ENCODE measurements at regions not wholly inside any gene's neighbourhood (a gene's known extent, or its start where the extent isn't known, plus 50 kb on each side); places are given as distances from the start of the nearest gene placed in this dataset.
"Not testable (repeated sequence)": the region's sequence is repeated elsewhere in the genome, so short reads cannot be mapped to it uniquely, and the experiment has no call there.

DNA sequence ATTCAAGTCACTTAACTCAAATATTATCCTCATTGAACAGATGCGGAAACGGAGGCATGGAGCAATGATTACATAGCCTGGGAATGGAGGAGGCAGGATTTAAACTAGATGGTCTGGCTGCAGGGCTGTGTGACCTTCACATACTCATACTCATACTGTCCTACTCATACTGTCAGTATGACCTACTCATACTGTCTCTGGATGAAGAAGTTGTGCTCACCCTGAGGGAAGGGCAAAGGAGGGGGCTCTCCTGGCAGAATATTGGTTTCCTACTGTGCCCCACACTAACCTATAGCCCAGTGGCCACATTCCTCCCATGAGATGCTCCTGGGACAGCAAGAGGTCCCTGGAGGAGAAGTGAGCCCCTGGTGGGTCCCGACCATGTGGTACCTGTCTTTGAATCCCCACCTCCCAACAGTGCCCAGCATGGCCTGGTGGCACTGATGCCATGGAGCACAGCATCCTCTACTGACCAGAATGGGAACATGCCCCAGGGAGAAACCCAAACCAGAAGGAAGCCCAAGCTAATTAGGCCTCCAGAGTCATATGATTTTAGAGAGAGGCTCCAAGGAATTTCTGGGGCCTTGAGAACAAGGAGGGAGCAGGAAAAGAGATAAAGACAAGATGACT, 197.3 kb upstream of the SDK2 start:
- DNase-seq, result peak in 6 of 56 donors; percentile 2 to 28 (median 8)

DNA sequence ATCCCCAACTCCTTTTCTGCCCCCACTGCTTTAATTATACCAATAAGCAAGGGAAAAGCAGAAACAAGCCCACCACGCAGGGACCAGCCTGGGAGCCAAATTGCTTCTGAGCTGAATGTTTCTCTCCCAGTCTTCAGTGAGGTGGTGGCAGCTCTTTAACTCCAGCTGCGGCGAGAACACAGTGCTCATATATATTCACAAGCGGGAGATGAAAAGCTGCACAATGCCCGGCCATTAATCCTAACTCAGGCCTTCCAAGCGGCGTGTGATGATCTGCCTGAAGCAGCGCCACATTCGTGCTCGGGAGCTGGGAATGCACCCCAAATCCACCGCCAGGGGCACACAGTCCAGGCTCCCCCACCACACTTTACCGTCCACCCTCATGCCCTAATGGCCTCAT, 203.7 kb upstream of the SDK2 start:
- DNase-seq, result peak in 1 of 56 donors; percentile 8

DNA sequence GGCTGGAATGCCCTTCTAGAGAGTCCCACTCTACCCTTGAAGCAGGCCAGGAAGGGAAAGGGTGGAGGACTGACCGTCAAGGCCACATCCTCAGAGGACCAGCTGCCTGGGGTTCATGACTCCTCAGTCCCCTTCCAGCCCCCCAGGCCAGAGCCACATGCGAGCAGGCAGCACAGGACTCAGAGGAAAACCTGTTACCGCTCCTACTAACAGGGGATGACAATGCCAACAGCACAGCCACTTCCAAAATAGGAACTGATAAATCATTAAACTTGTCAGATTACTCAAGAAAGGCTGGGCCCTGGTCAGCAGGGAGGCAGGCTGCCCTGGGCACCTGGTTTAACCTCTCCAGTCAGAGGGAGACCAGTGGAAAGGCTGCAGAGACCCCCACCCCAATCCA, 206.2 kb upstream of the SDK2 start:
- no peak for DNase-seq

DNA sequence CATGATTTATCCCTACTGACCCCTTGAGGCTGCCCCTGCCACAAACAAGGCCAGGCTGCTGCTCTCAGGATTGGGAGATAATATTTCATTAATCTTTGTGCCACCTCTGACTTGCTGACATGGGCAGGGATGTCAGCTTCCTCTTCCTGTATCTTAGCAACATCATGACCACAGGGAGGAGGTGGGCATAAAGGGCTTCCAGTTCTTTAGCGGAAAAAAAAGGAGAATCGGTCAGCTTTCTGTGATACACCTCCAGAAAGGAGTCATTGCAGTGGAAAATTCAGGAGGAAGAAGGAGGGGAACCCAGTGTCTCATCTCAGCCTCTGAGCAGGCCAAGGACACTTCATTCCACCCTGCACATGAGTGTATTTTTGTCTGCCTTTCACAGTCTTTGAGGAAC, 206.8 kb upstream of the SDK2 start:
- DNase-seq, result no peak

DNA sequence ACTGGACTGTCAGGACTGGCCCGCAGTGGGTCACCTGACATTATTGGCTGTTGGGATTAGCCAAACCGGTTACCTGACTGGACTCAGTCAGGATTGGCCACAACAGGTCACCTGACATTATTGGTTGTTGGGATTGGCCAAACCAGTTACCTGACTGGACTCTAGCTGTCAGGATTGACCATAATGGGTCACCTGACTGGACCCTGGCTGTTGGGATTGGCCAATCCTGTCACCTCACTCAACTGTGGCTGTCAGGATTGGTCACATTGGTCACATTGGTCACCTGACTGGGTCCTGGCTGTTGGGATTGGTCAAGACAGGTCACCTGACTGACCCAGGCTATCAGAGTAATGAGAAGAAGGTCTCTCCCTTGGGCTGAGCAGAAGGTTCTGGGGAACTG, 207.7 kb upstream of the SDK2 start:
- DNase-seq, result no peak

DNA sequence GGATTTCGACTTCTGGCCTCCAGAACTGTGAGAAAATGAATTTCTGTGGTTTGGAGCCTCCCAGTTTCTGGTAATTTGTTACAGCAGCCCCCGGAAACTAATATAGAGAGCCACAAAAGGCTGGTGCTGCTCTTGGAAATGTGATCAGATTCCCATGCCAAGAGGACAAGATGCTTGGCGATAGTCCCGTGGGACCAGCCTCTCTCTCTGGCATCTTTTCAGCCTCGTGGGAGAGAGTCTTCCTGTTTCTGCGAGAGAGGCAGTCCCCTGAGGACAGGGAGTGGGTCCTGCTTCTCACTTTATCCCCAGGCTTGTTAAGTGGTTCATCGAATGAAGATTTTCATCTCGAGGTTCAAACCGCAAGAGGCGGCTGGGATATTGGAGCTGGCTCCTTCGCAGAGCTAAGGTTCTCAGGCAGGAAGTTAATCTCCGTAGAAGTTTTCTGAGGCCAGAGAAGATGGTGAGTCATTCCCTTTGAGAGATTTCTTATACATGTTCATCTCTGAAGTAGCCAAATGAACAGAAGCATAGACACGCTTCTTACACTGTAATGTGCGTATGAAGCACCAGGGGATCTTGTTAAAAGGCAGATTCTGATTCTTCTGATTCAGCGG, 211.6 kb upstream of the SDK2 start:
- no peak for DNase-seq

DNA sequence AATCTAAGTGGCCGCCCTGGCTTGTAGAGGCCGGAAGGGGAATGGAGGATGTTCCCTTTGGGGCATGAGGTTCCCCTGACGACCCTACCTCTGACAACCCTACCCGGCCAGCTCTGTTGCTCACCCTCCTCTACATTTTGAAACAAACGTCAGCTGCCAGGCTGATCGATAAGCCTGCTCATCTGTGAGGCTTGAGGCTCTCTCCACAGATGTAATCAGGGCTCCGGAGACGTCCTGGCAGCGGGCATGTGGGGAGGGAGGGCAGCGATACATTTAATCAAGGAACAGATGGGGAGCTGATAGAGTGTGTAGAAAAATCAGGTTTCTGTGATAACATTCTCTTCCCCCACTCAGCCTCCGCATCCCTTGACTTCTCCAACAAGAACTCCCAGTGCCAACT, 212.3 kb upstream of the SDK2 start:
- DNase-seq, result no peak

DNA sequence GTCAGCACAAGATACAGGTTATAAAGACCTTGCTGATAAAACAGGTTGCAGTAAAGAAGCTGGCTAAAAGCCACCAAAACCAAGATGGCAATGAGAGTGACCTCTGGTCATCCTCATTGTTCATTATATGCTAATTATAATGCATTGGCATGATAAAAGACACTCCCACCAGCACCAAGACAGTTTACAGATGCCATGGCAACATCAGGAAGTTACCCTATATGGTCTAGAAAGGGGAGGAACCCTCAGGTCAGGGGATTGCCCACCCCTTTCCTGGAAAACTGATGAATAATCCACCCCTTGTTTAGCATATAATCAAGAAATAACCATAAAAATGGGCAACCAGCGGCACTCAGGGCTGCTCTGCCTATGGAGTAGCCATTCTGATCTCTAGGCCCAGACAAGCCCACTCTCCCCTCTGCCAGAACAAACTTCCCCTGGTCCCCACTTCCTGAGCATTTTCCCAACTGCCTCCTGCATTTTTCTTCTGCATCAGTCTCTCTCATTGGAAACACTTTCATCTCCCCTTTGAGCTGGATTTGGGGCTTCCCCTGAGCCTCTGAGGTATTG, 215.3 kb upstream of the SDK2 start:
- DNase-seq, result not testable (repeated sequence)

DNA sequence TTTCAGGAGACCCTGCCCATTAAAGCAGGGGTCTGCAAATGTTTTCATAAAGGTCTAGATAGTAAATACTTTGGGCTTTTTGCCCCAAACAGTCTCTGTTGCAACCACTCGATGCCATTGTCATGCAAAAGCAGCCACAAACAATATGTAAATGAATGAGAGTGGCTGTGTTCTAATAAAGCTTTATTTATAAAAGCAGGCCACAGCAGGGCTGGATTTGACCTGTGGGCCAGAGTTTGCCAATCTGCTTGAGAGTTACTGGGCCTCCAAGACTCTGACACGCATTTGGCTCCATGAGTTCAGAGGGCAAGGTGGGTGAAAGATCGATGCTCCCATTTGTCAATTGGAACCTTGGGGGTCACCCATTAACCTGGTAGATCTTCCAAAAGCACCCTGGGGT, 217.3 kb upstream of the SDK2 start:
- no peak for DNase-seq

DNA sequence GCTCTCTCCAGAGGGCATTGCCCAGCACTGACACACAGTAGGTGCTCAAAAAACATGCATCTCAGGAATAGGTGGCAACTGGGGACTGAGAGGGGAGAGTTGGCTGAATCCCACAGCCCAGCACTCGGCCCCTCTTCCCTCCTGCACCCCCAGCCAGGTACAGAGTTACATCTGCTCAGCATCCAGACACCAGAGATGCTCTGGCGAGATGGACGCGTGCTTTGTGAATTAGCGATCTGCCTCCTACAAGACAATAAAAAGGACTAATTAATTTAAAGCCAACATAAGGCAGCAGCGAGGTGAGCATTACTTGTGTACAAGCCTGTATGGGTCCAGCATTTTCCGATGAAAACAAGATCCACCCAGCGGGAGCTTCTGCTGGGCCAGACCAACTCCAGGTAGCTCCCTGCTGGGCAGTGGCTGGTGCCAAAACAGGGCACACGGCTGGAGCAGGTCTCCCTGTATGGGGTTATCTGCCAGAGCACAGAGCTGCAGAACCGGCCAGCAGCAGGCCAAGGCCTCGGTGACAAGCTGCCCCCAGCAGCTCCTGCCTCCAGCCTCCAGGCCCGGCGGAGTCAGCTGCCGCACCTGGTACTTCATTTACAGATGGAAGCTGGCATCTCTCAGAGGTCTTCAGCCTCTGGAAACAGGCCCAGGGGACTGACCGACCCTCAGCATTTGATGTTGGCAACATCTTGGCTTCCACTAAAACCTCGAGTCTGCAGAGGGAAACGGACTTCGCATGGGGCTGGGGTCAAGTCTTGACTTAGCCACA, 219.7 kb upstream of the SDK2 start:
- DNase-seq, result no peak

DNA sequence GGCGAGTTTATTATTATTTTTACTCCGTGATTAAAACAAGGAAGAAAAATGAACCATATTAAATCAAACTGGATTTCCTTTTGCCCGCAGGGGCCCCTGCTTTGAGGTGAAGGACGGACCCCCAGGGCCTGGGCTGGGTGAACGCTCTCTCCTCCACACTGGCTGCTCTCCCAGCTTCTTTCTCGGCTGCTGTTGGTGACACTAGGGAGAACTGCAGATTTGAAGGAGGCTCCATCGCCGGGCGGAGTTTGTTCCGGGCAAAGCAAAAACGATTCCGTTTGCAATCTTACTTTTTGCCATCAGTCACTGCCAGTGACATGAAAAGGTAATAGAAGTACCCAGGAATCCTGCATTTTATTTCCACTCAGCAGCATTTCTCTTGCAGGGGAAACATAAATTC, 221.6 kb upstream of the SDK2 start:
- DNase-seq, result peak in 1 of 56 donors; percentile 9

DNA sequence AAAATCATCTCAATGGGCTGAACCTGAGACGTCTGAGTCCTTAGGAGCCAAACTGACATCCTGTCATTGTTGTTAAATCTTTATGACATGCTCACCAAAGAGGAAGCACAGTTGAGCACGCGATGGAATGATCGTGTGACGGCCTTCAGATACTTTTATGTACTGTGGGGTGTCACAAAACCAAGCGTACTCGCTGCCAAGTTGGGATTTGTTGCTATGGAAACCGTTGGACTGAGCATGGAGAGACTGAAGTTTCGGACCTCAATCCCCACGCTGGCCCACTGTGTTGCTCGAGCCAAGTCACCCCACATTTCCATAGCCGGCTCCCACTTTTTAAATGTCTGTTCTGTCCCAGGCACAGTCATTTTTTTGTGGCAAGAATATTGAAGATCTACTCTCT, 222.8 kb upstream of the SDK2 start:
- DNase-seq, result peak in 1 of 56 donors; percentile 9

DNA sequence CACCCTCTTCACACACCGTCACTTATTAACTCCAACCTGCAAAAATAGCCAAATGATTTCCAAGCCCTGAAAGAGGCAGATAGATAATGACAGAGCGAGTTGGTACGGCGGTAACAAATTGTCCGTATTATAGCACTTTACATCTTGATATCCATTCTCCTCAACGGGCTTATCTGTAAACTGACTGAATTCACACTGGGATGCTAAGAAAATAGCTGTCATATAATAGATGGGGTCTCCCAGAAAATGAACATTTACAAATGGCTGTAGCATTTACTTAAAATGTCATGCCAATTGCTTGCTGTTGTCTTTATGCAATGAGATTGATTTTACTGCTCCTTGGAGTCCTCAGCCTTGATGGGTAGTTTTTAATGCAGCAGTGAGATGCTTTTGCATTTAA, 225.8 kb upstream of the SDK2 start:
- no peak for DNase-seq

DNA sequence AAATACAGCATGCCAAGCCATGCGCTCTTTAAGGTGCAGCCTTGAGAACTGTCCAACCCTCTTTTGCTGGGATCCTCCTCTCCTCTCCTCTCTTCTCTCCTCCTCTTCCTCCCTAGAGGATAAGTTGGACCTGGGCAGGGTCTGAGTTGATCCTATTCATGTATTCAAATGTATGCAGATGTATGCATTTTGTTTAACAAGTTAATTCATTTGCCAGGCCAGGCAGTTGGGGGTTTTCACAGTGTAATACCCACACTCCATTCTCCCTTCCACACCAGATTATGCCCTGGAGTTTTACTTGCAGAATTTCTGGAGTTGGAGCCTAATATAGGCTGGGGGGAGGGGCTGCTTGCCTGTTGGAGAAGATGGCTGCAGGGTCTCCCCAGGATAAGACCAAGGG, 226.2 kb upstream of the SDK2 start:
- DNase-seq, result no peak

DNA sequence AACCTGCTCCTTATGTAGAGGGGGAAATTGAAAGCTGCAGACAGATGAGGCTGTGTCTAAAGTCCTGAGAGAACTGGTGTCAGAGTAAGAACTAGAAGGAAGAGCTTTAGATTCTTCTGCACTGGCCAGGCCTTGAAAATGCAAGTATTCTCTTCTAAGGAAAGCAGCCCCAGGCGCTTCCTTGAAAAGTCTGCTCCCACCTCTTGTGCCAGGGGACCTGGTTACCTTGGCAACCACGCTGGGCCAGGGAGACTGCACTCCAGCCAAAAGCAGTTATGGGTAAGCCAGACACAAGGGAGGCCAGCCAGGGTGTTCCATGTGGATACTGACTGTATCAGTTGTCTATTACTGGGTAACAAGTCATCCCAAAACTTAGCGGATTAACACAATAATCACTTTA, 228.6 kb upstream of the SDK2 start:
- DNase-seq, result no peak

DNA sequence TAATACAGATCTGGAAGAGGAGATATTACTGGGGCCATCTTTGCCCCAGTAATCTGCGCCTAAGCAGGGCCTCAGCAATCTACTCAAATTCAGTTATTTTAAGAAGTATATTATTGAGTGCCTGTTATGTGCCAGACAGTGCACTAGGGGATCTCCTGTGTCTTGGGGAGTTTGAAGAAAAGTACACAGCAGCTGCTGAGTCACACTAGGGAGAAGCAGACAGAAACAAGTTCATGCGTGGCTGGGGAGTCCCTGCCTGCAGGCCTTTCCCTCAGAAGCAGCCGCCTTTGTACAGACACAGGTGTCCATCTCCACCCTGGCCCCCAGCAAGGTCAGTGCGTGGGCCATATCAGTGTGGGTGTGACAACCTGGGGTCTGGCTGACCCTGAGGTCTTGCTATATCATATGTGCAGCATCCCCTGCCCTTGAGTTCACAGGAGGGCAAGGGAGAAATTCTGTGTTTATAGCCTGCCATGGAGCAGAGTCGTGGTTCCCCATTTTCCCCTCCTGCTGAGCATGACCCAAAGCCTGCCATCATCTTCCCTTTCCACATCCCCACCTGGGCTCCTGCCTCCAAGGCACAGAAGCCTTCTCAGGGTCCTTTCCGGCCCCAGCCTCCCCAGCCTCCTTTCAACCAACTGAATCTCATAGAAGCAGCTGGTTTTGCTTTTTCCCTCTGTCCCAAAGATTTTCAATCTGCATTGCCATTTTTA, 229.9 kb upstream of the SDK2 start:
- DNase-seq, result no peak

DNA sequence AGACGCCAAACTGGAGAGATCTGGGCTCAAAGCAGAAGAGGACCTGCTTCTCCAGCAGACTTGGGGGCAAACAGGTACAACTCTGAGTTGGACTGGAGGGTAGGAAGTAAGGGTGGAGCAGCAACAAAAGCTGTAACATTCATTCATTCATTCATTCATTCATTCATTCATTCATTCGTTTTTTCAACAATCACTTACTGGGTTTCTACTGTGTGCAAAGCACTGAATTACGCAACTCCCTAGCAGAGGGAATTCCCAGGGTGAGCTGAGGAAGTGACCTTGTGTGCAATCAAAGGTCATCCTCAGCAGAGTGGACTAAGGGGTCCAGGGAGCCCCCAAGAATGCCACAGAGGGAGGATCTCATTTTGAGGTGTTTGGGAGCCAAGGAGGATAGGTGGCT, 231.1 kb upstream of the SDK2 start:
- DNase-seq, result no peak

DNA sequence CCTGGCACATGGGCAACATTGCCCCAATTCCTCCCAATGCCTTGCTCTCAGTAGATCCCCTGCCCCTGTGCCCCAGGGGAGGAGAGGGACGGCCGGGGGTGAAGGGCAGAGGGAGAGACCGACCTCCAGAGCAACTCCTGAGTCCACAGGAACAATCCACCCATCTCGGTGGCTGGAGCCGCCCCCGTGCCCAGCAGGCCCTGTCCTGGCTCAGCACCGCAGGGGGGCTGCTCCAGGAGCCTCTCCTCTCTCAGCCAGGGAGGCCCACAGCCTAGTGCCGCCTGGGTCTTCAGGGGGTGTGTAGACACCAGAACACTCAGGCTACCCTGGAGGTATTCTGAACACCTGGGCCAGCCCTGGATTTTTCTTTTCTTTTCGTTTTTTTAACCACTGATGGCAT, 233.7 kb upstream of the SDK2 start:
- no peak for DNase-seq

DNA sequence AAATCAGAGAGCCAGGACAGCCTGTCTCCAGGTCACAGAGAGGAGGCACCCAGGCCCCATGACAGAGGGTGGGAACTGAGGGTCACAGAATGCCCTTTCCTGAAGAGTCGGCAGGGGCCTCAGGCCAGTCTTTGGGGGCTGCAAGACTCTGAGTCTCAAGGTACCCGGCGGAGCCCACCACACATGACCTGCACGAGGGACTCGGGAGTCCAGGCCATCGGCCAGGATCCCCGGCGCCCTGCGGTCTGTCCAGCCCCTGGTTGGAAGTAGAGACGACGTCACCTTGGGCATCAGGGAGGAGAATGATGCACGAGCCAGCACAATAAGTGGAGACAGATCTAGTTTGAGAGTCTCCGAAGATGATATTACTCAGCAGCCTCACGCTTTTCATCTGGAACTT, 234.7 kb upstream of the SDK2 start:
- DNase-seq, result no peak

DNA sequence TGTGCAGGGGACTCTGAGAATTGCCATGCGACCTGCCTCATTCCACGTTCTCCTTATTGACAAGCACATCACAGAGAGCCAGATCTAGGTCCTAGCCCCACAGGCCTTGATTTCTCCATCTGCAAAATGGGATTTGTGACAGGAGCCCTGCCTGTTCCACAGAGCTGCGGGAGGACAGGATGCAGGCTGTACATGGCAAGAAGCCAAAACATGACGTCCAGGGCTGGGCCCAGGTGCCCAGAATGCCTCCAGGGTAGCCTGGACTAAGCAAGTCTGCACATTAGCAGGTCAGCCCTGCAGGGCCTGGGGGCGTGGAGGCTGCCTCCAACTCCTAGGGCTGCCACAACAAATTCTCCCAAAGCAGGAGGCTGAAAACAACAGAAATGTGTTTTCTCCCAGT, 235.7 kb upstream of the SDK2 start:
- no peak for DNase-seq

DNA sequence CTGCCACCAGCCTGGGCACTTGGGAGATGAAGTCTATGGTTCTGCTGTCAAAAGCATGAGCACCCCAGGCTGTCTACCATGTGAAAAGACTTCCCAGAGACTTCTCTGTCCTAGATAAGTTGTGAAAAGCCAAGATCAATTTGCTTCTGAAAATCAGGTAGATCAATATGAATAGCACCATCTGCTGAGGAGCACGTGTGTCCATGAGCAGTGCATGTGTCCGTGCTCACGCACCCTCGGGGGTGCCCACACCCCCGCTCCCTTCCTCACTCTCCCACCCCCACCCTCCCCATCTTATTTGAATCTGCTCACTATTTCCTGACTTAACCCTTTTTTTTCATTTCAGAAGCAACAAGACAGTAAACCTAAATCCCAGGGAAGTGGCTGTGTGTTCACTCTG, 238.3 kb upstream of the SDK2 start:
- DNase-seq, result no peak

DNA sequence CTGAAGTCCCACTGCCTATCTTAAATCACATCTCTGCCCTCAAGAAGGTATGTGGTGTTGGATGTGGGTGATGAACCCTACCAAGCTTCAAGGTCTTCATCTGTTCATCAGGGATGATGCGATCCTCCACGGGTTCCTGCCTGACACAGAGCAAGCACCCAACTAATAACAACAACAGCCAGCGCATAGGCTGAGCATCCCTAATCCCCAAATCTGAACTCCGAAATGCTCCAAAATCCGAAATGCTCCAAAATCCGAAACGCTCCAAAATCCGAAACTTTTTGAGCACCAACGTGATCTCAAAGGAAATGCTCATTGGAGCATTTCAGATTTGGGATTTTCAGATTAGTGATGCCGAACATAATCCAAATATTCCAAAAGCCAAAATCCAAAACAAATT, 238.9 kb upstream of the SDK2 start:
- DNase-seq, result no peak
